Peyer's patch (tissue), 4 donors: ENCODE measurements at regions not wholly inside any gene's neighbourhood (a gene's known extent, or its start where the extent isn't known, plus 50 kb on each side); places are given as distances from the start of the nearest gene placed in this dataset.

ENCODE experiments used
- POLR2A ChIP-seq, 2 donors: fragments of 450-650 bp; IDR thresholded peaks; one replicate each; pipeline ENCODE4 v1.5.1; 2017; ENCODE audit warnings: antibody characterized with exemption in 2 of 2, mild to moderate bottlenecking in 2 of 2, moderate library complexity in 2 of 2
- TF ChIP-seq, protein P1 (sequence below), 6 experiments: fragments of 450-650 bp in 4 of 6; fragments of 200-600 bp in 2 of 6; sonication (generic) in 1 of 6; IDR thresholded peaks; one replicate each; pipeline ENCODE4 v1.5.1; 2017 to 2019; ENCODE audit warnings: antibody characterized with exemption in 6 of 6, mild to moderate bottlenecking in 3 of 6, moderate library complexity in 1 of 6

- TF ChIP-seq, protein P1, sequence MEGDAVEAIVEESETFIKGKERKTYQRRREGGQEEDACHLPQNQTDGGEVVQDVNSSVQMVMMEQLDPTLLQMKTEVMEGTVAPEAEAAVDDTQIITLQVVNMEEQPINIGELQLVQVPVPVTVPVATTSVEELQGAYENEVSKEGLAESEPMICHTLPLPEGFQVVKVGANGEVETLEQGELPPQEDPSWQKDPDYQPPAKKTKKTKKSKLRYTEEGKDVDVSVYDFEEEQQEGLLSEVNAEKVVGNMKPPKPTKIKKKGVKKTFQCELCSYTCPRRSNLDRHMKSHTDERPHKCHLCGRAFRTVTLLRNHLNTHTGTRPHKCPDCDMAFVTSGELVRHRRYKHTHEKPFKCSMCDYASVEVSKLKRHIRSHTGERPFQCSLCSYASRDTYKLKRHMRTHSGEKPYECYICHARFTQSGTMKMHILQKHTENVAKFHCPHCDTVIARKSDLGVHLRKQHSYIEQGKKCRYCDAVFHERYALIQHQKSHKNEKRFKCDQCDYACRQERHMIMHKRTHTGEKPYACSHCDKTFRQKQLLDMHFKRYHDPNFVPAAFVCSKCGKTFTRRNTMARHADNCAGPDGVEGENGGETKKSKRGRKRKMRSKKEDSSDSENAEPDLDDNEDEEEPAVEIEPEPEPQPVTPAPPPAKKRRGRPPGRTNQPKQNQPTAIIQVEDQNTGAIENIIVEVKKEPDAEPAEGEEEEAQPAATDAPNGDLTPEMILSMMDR (IDR thresholded peaks at IDR 0.05), result no peak
- no peak for TF ChIP-seq POLR2A (IDR thresholded peaks at IDR 0.05)
These were observed 65.8 kb upstream of the LEKR1 start for GRCh38 chr3:156760333-156760732.
